Activated T-cell treated with anti-CD3 and anti-CD28 coated beads, Interleukin-2, amount 50 U/mL, for 72 hours (primary cell): ENCODE measurements at regions not wholly inside any gene's neighbourhood (a gene's known extent, or its start where the extent isn't known, plus 50 kb on each side); places are given as distances from the start of the nearest gene placed in this dataset.
"Not testable (repeated sequence)": the region's sequence is repeated elsewhere in the genome, so short reads cannot be mapped to it uniquely, and the experiment has no call there.

Experiments
- ATAC-seq, 2 donors: fragments of 150-1000 bp; cut with Tn5 transposase; replicated peaks in 1 of 2; 2 replicates each; pipeline ENCODE4 v1.10.0; 2021; ENCODE audit warnings: moderate library complexity in 2 of 2, mild to moderate bottlenecking in 1 of 2
- DNase-seq, 2 donors: peaks; one replicate each; pipeline ENCODE4 v3.0.0; 2021 to 2022; ENCODE audit warnings: mixed read lengths in 1 of 2
- H3K27ac Mint-ChIP-seq: one replicate; pipeline ENCODE4 v1.8.0; 2022; ENCODE audit warnings: mild to moderate bottlenecking, moderate library complexity, mixed read lengths
- H3K27me3 Mint-ChIP-seq: one replicate; pipeline ENCODE4 v1.8.0; 2022; ENCODE audit warnings: low read depth, mixed read lengths
- H3K36me3 Mint-ChIP-seq, 2 donors: one replicate each; pipeline ENCODE4 v1.8.0; 2022; ENCODE audit warnings: mixed read lengths in 2 of 2, mild to moderate bottlenecking in 1 of 2; ENCODE audit not compliant: insufficient read depth in 2 of 2
- H3K4me1 Mint-ChIP-seq: one replicate; pipeline ENCODE4 v1.8.0; 2022; ENCODE audit warnings: low read depth, mixed read lengths
- H3K4me3 Mint-ChIP-seq, 2 donors: one replicate each; pipeline ENCODE4 v1.8.0; 2022; ENCODE audit warnings: mild to moderate bottlenecking in 2 of 2, mixed read lengths in 2 of 2, moderate library complexity in 2 of 2
- H3K9me3 Mint-ChIP-seq, 2 donors: one replicate each; pipeline ENCODE4 v1.8.0; 2022; ENCODE audit warnings: mixed read lengths in 2 of 2

DNA sequence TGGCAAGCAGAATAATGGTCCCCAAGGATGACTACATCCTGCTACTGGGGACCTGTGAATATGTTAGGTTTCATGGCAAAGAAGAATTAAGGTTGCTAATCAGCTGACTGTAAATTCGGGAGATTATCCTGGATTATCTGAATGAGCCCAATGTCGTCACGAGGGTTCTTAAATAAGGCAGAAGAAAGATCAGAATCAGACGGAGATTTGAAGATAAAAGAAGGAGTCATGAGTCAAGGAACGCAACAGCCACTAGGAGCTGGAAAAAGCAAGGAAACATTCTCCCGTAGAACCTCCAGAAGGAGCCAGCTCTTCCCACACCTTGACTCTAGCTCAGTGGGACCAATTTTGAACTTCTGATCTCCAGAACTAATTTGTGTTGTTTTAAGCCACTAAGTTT, 82.9 kb upstream of the APBB1IP start:
- Mint-ChIP-seq H3K4me1 (peaks cover 14% of the 10 kb centered on the region), H3K27ac (no peak overlapping the region), H3K4me3 (no peak overlapping the region), H3K27me3 (peaks cover 27% of the 10 kb centered on the region), H3K36me3 (peaks cover 0 to 1% of the 10 kb centered on the region in 2 donors), H3K9me3 (peaks cover 0 to under 1% of the 10 kb centered on the region in 2 donors)
- DNase-seq (no peak), ATAC-seq (no peak)

DNA sequence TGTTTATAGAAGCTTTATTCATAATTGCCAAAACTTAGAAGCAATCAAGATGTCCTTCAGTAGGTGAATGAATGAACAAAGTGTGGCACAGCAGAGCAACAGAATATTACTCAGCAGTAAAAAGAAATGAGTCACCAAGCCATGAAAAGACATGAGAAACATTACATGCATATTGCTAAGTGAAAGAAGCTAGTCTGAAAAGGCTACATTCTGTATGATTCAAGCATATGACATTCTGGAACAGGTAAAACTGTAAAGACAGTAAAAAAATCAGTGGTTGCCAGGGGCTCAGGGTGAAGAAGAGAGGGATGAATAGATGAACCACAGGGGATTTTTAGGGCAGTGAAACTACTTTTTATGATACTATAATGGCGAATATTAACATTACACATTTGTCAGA, 80.9 kb upstream of the APBB1IP start:
- DNase-seq (peak; percentile 23 to 26), ATAC-seq (peak; percentile 98 to 99)
- Mint-ChIP-seq H3K9me3 (no peaks in the 10 kb centered on the region), H3K27ac (no peak overlapping the region), H3K4me1 (peaks cover 14% of the 10 kb centered on the region), H3K27me3 (peaks cover 27% of the 10 kb centered on the region), H3K36me3 (peaks cover 0 to 1% of the 10 kb centered on the region in 2 donors), H3K4me3 (peak overlapping the region in 1 of 2 donors; percentile 8)

DNA sequence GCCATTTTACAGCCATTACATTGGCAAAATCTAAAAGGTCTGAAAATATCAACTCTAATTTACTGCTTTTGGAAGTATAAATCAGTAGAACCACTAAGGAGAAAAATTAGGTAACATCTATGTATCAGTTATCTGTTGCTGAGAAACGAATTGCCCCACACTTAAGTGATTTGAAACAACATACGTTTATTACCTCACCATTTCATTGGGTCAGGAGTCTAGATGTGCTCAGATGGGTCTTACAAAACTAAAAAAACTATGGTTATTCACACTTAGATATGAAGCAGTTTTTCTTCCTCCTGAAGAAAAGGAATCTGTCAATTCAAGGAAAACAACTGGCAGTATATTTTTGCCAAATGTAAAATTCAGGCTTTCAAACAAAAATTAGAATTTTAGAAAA, 80.1 kb upstream of the APBB1IP start:
- peaks cover 27% of the 10 kb centered on the region for H3K27me3 Mint-ChIP-seq
- H3K4me3 Mint-ChIP-seq: no peak overlapping the region
- no peak overlapping the region for H3K27ac Mint-ChIP-seq
- H3K9me3 Mint-ChIP-seq: no peaks in the 10 kb centered on the region
- no peak for DNase-seq
- H3K36me3 Mint-ChIP-seq: peaks cover 0 to 1% of the 10 kb centered on the region in 2 donors
- H3K4me1 Mint-ChIP-seq: peaks cover 14% of the 10 kb centered on the region
- no peak for ATAC-seq

DNA sequence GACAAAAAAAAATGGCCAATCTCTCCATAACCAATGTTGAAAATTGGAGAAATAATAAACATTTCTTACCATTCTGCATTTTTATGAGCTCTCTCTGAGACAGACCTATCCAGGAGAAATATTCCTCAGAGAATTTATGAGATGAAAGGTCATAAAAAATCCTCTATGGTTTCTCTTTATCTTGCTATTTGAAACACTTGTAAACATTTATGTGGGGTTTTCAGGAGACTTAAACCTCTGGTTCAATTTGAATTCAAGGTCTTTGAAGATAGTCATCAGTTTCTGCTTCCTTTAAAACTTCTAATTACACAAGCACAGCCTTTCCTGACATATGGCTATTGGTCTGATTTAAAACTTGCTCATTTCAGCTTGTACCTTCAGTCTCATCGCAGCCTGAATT, 78.5 kb upstream of the APBB1IP start:
- H3K4me1 Mint-ChIP-seq: peaks cover 14% of the 10 kb centered on the region
- ATAC-seq (no peak), DNase-seq (no peak)
- no peaks in the 10 kb centered on the region for H3K9me3 Mint-ChIP-seq
- peaks cover 0 to 1% of the 10 kb centered on the region in 2 donors for H3K36me3 Mint-ChIP-seq
- H3K27me3 Mint-ChIP-seq: peaks cover 27% of the 10 kb centered on the region
- H3K4me3 Mint-ChIP-seq: no peak overlapping the region
- no peak overlapping the region for H3K27ac Mint-ChIP-seq

DNA sequence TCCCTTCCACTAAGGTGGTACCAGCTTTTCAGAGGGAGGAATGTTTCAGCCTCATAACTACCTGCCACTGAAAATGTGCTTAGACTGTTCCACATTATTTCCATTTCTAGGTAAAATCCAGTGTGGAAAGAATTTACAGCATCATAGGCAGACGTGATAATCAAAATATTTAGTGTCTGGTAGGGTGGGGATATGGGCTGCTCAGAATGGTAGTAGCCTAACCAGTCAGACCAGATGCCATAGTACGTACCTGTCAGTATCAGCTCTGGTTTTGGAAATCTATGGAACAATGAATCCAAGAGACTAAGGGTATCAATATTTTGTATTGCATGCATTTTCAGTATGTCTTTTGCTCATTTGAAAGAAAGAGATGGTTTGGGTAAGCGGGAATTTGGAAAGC, 76.8 kb upstream of the APBB1IP start:
- Mint-ChIP-seq H3K4me1 (peaks cover 14% of the 10 kb centered on the region), H3K27ac (no peak overlapping the region), H3K27me3 (peaks cover 14% of the 10 kb centered on the region), H3K36me3 (peaks cover 0 to 1% of the 10 kb centered on the region in 2 donors), H3K4me3 (no peak overlapping the region), H3K9me3 (no peaks in the 10 kb centered on the region)
- ATAC-seq (no peak), DNase-seq (no peak)

DNA sequence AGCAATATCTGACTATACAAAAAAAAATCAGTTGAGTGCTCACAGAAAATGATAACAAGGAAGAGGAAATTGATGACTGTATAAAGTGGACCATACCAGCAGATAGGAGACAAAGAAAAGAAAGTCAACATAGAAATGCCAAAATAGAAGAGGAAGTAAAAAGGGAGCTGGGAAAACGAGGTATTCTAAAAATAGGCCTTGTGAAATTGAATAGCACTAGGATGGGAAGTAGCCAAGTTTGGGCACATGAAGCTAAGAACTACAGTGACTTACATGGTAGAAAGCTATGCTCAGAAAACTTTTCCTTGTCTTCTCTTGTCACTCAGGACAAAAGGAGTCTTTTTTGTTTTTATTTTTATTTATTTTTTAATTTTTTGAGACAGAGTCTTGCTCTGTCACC, 76.2 kb upstream of the APBB1IP start:
- Mint-ChIP-seq H3K27ac (no peak overlapping the region), H3K27me3 (peaks cover 14% of the 10 kb centered on the region), H3K4me3 (no peak overlapping the region), H3K9me3 (no peaks in the 10 kb centered on the region), H3K36me3 (peaks cover 0 to 1% of the 10 kb centered on the region in 2 donors), H3K4me1 (peaks cover 11% of the 10 kb centered on the region)
- ATAC-seq (no peak), DNase-seq (no peak)

DNA sequence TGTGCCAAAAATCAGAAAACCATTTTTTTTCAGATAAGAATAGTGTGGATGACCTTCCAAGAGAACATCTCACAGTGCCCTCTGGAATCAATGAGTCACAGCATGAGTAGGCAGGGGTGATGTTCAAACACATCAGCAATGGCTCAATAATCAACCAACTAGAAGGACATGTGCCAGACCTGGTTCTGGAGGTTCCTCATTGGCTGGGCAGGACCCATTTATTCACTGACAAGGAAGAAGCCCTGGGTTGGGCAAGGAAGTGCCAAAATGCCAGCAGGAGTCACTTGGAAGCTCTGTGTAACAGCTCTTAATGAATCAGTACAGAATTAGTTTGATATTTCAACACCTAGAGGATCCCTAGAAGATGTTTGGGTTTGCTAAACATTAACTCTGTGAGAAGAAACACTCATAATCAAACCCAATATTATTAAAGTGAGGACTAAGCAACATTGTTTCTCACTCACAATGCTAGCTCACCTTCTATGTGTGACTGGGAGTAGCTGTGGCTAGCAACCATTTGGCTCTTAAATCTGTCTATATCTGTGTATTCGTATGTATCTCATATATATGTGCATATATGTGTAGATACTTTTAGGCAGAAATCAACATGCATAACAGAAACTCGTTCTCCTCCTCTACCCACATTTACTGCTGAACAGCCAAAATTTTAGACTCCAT, 72.3 kb upstream of the APBB1IP start:
- Mint-ChIP-seq H3K9me3 (peaks cover 4 to 5% of the 10 kb centered on the region in 2 donors), H3K4me1 (no peaks in the 10 kb centered on the region), H3K4me3 (no peak overlapping the region), H3K36me3 (peaks cover 0 to 2% of the 10 kb centered on the region in 2 donors), H3K27ac (no peak overlapping the region), H3K27me3 (no peaks in the 10 kb centered on the region)
- DNase-seq (no peak), ATAC-seq (no peak)

DNA sequence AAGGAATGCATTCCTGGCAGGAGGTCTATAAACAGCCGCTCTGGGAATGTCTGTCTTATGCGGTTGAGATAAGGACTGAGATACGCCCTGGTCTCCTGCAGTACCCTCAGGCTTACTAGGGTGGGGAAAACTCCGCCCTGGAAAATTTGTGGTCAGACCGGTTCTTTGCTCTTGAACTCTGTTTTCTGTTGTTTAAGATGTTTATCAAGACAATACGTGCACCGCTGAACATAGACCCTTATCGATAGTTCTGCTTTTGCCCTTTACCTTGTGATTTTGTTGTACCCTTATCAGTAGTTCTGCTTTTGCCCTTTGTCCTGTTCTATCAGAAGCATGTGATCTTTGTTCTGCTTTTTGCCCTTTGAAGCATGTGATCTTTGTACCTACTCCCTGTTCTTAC, 71.1 kb upstream of the APBB1IP start:
- DNase-seq, H3K4me1 Mint-ChIP-seq, H3K4me3 Mint-ChIP-seq, H3K27me3 Mint-ChIP-seq, H3K9me3 Mint-ChIP-seq, H3K27ac Mint-ChIP-seq, ATAC-seq, H3K36me3 Mint-ChIP-seq: not testable (repeated sequence)

DNA sequence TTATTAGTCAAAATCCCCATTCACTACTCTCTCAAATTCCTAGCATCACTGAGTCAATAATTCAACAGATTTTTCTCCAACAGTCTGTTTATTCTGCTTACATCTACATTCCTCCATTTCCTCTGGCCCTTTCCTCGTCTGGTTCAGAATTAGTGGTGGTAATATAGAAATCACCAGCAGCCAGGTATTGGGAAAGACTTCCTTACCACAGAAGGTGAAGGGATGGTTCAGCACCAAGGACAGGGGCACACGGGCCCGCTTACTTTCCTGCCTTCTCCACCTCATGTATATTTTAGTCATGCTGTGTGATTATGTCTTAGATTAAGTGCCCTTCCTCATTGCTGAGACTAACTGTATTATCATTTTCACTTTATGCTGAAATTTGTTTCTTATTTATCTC, 70.4 kb upstream of the APBB1IP start:
- no peak overlapping the region for H3K4me3 Mint-ChIP-seq
- no peak for ATAC-seq
- peaks cover 0 to 2% of the 10 kb centered on the region in 2 donors for H3K36me3 Mint-ChIP-seq
- DNase-seq: peak; percentile 30 to 41
- peaks cover 4 to 5% of the 10 kb centered on the region in 2 donors for H3K9me3 Mint-ChIP-seq
- peak overlapping the region; percentile 17 for H3K27ac Mint-ChIP-seq
- H3K27me3 Mint-ChIP-seq: no peaks in the 10 kb centered on the region
- H3K4me1 Mint-ChIP-seq: no peaks in the 10 kb centered on the region

DNA sequence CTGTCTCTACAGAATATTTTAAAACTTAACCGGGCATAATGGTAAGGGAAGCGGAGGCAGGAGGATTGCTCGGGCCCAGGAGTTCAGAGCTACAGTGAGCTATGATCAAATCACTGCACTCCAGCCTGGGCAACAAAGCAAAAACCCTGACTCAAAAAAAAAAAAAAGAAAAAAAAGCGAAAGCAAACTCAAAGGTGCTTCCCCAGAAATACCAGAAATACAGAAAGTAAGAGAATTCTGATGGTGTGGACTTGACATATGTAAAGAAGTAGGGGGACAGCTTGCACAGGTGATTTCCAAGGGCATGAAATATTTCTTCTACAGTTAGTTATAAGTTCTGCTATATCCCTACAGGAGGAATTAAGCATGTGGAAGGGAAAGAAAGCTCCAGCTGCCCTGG, 69.7 kb upstream of the APBB1IP start:
- H3K9me3 Mint-ChIP-seq: peaks cover 4 to 5% of the 10 kb centered on the region in 2 donors

DNA sequence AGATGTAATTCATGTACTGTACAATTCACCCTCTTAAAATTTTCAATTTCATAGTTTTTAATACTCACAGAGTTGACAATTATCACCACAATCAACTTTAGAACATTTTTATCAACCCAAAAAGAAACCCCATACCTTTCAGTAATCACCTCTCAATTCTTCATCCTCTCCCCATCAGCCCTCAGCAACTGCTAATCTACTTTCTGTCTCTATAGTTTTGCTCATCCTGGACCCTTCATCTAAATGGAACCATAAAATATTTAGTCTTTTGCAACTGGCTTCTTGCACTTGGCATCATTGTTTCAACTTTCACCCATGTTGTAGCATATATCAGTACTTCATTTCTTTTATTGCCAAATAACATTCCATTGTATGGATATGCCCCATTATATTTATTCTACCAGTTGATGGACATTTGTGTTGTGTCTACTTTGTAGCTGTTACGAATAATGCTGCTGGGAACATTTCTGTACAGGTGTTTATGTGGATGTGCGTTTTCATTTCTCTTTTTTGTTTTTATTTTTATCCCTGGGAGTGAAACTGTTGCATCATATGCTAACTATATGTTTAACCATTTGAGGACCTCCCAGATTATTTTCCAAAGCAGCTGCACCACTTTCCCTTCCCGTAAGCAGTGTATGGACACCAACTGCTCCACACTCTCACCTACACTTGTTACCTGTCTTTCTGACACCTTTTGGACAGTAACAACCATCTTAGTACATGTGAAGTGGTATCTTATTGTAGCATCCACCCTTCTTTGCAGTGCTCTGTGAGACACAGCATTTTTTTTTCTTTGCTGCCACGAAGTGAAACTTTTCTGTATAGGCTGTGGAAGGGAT, 65.4 kb upstream of the APBB1IP start:
- Mint-ChIP-seq H3K27me3 (no peaks in the 10 kb centered on the region), H3K9me3 (peaks cover 2 to 3% of the 10 kb centered on the region in 2 donors)
- no peak for ATAC-seq

More for the DNA sequence above, 69.7 kb upstream of the APBB1IP start:
- peaks cover 0 to 2% of the 10 kb centered on the region in 2 donors for H3K36me3 Mint-ChIP-seq
- no peak overlapping the region for H3K4me3 Mint-ChIP-seq
- DNase-seq (no peak), ATAC-seq (no peak)
- no peaks in the 10 kb centered on the region for H3K27me3 Mint-ChIP-seq
- no peaks in the 10 kb centered on the region for H3K4me1 Mint-ChIP-seq
- H3K27ac Mint-ChIP-seq: no peak overlapping the region

DNA sequence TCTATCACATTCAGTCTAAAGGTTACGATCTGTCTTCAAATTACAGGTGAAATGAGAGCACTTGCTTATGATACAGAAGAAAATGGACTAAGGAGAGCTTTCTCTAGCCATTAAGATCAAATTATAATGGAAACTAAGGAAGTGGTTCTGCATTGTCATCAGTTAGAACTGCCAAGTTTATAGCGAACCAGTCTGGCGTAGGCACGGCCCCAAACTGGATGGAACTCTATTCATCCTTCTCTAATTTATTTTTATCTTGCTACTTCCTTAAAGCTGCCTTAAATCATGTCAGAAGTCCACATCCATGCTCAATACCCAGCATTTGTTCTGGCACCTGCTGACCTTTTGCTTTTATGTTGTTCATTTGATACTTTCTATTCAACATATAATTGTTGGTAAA, 63.7 kb upstream of the APBB1IP start:
- DNase-seq: no peak
- Mint-ChIP-seq H3K27me3 (no peaks in the 10 kb centered on the region), H3K36me3 (no peaks in the 10 kb centered on the region), H3K4me3 (no peak overlapping the region), H3K27ac (no peak overlapping the region), H3K4me1 (no peaks in the 10 kb centered on the region), H3K9me3 (peaks cover 2 to 3% of the 10 kb centered on the region in 2 donors)
- no peak for ATAC-seq

More for the DNA sequence above, 65.4 kb upstream of the APBB1IP start:
- no peak for DNase-seq
- Mint-ChIP-seq H3K4me3 (no peak overlapping the region), H3K36me3 (no peaks in the 10 kb centered on the region), H3K4me1 (no peaks in the 10 kb centered on the region), H3K27ac (no peak overlapping the region)

DNA sequence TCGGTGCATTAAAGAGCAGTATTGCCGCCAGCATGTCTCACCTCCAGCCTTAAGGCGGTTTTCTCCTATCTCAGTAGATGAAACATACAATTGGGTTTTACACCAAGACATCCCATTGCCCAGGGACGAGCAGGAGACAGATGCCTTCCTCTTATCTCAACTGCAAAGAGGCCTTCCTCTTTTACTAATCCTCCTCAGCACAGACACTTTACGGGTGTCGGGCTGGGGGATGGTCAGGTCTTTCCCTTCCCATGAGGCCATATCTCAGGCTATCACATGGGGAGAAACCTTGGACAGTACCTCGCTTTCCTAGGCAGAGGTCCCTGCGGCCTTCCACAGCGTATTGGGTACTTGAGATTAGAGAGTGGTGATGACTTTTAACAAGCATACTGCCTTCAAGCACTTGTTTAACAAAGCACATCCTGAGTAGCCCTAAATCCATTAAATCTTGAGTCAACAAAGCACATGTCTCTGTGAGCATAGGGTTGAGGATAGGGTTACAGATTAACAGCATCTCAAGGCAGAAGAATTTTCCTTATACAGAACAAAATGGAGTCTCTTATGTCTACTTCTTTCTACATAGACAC, 60.8 kb upstream of the APBB1IP start:
- not testable (repeated sequence) for DNase-seq, H3K27ac Mint-ChIP-seq, H3K4me3 Mint-ChIP-seq, H3K4me1 Mint-ChIP-seq, H3K9me3 Mint-ChIP-seq, H3K36me3 Mint-ChIP-seq, ATAC-seq, H3K27me3 Mint-ChIP-seq
